ENCODE measurements at regions not wholly inside any gene's neighbourhood (a gene's known extent, or its start where the extent isn't known, plus 50 kb on each side); places are given as distances from the start of the nearest gene placed in this dataset.

- no peak for TF ChIP-seq CREB1 (IDR thresholded peaks at IDR 0.05; ENCODE audit: low read depth)
- TF ChIP-seq EP300 (IDR thresholded peaks at IDR 0.05; ENCODE audit: borderline replicate concordance), result no peak
- no peak for TF ChIP-seq CEBPB (IDR thresholded peaks at IDR 0.05)
- TF ChIP-seq MAX (IDR thresholded peaks at IDR 0.05), result no peak
- no peak for TF ChIP-seq TAF1 (IDR thresholded peaks at IDR 0.05; ENCODE audit: low read depth)
- no peak for TF ChIP-seq EGR1 (IDR thresholded peaks at IDR 0.05)
- TF ChIP-seq REST (IDR thresholded peaks at IDR 0.05; ENCODE audit: low read depth), result no peak
- TF ChIP-seq RAD21 (IDR thresholded peaks at IDR 0.05; ENCODE audit: low read depth), result no peak
Measured at GRCh38 chr6:81813305-81813704, 60.8 kb upstream of the TENT5A start.
